NOMO-1 treated with DMSO at 0.1 percent for 48 hours (cell line): ENCODE measurements at regions not wholly inside any gene's neighbourhood (a gene's known extent, or its start where the extent isn't known, plus 50 kb on each side); places are given as distances from the start of the nearest gene placed in this dataset.
"Not testable (repeated sequence)": the region's sequence is repeated elsewhere in the genome, so short reads cannot be mapped to it uniquely, and the experiment has no call there.

Source experiments
- DNase-seq: peaks from one replicate; lab custom pipeline; 2025; ENCODE audit not compliant: unreplicated experiment; lab: John Stamatoyannopoulos, UW

GRCh38 chr2:192660555-192660954 is 465.8 kb upstream of the TMEFF2 start:
- DNase-seq: not testable (repeated sequence)

DNA sequence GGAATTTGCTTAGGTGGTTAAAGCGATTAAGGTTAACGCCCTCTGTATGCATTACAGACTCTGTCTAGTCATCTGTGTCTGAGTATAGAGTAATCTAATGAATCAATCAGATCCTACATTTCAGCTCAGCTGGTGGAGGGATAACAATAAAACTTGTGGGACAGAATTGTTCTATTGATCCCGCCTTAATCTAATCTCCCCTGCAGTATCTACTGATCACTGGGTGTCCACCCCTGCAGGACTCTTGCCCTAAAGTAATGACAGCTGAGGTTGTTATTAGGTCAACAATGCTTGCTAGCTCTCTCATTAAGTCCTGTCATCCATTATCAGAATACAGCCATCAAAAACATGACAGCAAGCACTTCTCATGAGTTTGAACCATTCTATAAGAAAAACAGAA is 462.6 kb upstream of the TMEFF2 start:
- DNase-seq: no peak

DNA sequence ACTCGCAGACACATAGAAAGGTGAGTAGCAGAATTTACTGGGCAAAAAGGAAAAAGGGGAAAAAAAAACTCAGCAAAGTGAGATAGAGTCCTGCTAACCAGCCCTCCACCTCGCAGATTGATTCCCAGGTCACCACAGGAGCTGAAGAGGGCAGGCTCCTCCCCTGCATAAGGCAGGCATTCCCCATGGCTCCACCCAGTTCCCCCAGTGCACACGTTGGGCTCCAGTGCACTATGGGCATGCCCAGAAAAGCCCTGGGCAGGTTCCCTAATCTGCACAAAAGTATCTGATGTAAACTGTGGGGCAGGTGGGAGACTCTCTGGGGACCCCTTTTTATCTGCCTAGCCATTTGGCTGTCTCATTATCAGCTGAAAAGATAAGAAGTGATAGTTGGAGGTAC is 461.2 kb upstream of the TMEFF2 start:
- no peak for DNase-seq

DNA sequence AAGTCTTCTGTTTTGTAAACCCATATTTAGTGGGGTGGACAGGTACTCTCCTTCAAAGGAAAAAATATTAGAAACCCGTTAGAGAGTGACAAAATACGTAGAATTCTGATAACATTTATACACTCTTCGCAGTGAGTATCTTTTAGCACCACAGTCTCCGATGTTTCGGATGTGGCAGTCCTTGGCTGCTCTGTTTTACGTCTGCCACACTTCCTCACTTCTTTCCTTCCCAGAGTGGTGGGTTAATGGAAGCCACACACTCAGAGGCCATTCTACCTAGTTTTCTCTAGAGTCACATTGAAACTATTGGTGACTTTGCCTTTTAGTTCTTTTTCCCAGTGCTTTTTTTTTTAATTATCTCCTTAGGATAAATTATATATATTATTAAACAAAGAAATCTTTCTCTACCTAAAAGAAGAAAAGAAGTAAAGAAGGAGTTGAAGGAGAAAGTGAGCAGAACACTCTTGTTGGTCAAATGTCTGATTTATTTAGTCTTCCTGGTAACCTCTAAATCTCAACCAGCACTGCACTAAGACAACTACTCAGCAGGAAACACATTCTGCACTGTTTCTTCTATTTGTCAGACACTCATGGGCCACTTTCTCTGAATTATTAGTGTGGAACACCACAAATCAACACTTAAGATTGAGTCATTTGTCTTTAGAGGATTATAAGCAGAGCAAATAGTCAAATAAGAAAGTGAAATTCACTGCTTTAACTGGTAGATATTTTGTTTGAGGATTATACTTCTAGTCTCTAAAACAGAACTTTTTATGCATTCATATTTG is 451.3 kb upstream of the TMEFF2 start:
- DNase-seq: no peak

- DNase-seq: no peak
Observed at GRCh38 chr2:192634557-192634956, 439.8 kb upstream of the TMEFF2 start.

DNA sequence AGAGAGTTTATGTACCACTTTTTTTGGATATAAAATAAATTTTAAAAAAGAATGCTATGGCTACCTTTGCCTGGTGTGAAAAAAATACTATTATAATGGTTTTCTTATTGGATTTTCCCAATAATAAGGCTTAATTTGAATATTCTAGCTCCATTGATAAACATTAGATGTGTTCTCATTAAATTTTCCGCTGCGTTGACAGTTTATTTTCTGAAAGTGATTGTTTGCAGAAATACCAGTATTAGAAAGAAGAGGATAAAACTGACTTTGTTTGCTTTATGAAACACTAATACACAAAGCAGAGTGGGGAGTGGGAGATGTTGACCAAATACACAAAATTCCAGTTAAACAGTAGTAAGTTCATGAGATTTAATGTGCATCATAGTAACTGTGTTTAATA is 433.3 kb upstream of the TMEFF2 start:
- DNase-seq: no peak

- no peak for DNase-seq
Observed at GRCh38 chr2:192615105-192615504, 420.4 kb upstream of the TMEFF2 start.

- DNase-seq: no peak
Observed at GRCh38 chr2:192604295-192604694, 409.6 kb upstream of the TMEFF2 start.

DNA sequence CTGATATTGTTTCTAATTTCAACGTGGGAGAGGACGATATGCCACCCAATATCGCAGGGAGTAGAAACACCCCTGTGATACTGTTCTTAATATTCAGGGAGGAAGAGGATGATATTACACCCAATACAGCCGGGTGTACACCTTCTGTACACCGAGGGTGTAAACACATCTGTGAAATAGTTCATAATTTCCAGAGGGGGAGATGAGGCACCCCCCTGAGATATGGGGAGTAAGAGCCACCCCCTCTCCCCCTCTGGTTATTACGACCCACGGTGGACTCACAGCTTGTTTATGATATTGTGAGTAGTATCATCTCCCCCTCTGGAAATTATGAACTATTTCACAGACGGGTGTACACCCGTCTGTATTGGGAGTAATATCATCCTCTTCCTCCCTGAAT is 403.9 kb upstream of the TMEFF2 start:
- DNase-seq: not testable (repeated sequence)

GRCh38 chr2:192593561-192593960 is 398.8 kb upstream of the TMEFF2 start:
- DNase-seq: no peak

DNA sequence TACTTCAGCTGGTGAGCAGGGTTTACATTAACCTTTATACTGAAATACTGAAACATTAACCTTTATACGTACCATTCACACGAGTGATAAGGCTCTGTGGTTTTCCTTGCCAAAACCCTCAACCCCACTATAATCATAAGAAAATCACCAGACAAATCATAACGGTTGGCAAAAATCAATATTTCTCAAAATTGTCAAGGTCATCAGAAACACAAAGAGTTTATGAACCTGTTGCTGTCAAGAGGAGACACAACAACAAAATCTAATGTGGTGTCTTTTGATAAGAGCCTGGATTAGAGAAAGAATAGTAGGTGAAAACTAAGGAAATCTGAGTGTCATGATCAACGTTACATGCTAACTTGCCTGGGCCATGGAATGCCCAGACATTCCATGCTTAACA is 396.9 kb upstream of the TMEFF2 start:
- DNase-seq: no peak

DNA sequence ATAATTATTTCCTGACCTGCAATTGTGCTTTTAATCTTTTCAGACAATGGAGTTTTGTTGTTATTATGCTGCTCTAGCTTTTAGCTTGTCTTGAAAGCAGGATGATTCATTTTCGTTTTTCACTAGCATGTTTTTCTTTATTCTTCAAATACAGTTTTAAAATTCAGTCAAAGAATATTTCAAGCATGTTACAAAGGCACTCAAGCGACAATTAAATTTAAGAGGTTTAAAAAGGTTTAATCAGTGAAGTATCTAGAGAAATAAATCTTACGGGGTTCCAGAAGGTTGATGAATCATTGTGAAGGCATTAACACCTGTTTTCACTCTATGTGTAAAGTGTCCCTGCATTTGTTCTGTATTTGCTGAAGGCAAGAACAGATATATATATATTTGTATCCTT is 390.7 kb upstream of the TMEFF2 start:
- no peak for DNase-seq

GRCh38 chr2:192584976-192585375 is 390.2 kb upstream of the TMEFF2 start:
- DNase-seq: no peak

GRCh38 chr2:192579965-192580700 is 385.4 kb upstream of the TMEFF2 start:
- no peak for DNase-seq

GRCh38 chr2:192578780-192579179 is 384.0 kb upstream of the TMEFF2 start:
- DNase-seq: no peak

GRCh38 chr2:192577706-192578105 is 383.0 kb upstream of the TMEFF2 start:
- DNase-seq: no peak

DNA sequence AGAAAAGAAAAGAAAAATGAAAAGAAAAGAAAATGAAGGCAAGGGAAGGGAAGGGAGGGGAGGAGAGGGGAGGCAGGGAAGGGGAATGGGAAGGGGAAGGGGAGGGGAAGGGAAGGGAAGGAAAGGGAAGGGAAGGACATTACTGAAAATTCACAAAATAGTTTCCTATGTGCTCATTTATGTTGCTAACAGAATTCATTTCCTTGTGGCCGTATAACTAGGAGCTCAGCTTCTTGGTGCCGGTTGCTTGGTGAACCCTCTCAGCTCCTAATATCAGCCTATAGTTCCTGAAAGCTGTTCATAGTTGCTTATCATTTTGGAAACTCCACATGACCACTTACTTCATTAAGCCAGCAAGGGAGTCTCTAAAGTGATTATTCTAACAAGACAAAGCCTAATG is 379.8 kb upstream of the TMEFF2 start:
- DNase-seq: no peak

- DNase-seq: no peak
Observed at GRCh38 chr2:192571636-192572035, 376.9 kb upstream of the TMEFF2 start.

DNA sequence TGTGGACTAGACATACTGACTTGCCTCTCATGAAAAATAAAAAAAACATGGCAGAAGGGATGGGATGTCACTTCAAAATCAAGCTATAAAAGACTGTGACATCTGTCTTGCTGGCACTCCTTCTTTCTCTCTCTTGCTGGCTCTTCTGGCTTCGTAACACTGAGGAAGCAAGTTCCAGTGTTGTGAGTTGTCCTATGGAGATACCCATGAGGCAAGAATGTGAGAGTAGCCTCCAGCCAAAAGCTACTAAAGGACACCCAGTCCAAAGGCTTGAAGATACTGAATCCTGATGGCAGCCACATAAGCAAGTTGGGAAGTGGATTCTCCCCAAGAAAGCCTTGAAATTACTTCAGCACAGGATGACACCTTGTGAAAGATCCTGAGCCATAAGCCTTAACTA is 376.1 kb upstream of the TMEFF2 start:
- no peak for DNase-seq

DNA sequence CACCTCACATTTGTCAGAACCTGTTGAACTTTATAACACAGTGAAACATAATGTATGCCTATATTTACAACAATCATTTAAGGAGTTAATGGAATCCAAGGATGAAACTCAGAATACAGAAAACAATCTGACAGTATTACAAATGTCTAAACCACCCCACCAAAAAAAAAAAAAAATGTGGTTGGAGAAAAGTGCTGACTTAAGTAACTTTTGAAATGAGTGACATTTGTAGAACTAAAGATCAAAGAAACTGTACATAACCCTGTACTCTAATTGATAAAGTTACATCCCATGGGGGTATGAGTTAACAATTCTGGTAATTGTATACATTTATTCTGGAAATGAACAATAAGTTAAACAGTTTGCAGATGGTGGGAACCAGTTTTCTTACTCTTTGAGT is 372.1 kb upstream of the TMEFF2 start:
- DNase-seq: no peak

- DNase-seq: no peak
Observed at GRCh38 chr2:192560326-192560725, 365.6 kb upstream of the TMEFF2 start.

- no peak for DNase-seq
Observed at GRCh38 chr2:192559587-192559986, 364.9 kb upstream of the TMEFF2 start.

- no peak for DNase-seq
Observed at GRCh38 chr2:192558637-192559036, 363.9 kb upstream of the TMEFF2 start.
